Esophagus muscularis mucosa (tissue), 3 donors: ENCODE measurements at regions not wholly inside any gene's neighbourhood (a gene's known extent, or its start where the extent isn't known, plus 50 kb on each side); places are given as distances from the start of the nearest gene placed in this dataset.

Experiments used
- CTCF ChIP-seq, 3 experiments: fragments of 200-600 bp in 2 of 3; fragments of 450-650 bp in 1 of 3; sonication (generic) in 2 of 3; IDR thresholded peaks; one replicate each; pipeline ENCODE4 v1.5.1; 2017 to 2019; ENCODE audit warnings: antibody characterized with exemption in 3 of 3, mild to moderate bottlenecking in 2 of 3, moderate library complexity in 1 of 3
- POLR2A ChIP-seq: fragments of 450-650 bp; IDR thresholded peaks from one replicate; pipeline ENCODE4 v1.6.1; 2017; ENCODE audit warnings: antibody characterized with exemption, moderate library complexity, mild to moderate bottlenecking, low read depth
- POLR2AphosphoS5 ChIP-seq, 2 donors: sonication (generic); formaldehyde crosslinking; IDR thresholded peaks; one replicate each; pipeline ENCODE4 v1.6.1; 2017; ENCODE audit warnings: antibody characterized with exemption in 2 of 2

GRCh38 chr1:172883844-172884243, 166.9 kb downstream of the TNFSF18 start:
- no peak for TF ChIP-seq POLR2AphosphoS5 (IDR thresholded peaks at IDR 0.05)
- no peak for TF ChIP-seq CTCF (IDR thresholded peaks at IDR 0.05)
- TF ChIP-seq POLR2A: no peak
